ENCODE measurements at regions not wholly inside any gene's neighbourhood (a gene's known extent, or its start where the extent isn't known, plus 50 kb on each side); places are given as distances from the start of the nearest gene placed in this dataset.
"Not testable (repeated sequence)": the region's sequence is repeated elsewhere in the genome, so short reads cannot be mapped to it uniquely, and the experiment has no call there.

GRCh38 chr13:76314495-76314894 is 571.7 kb downstream of the KCTD12 start:
- H3K4me1 Mint-ChIP-seq (ENCODE audit: low read depth in 2 of 2): no peaks in the 10 kb centered on the region
- no peaks in the 10 kb centered on the region for H3K9me3 Mint-ChIP-seq
- H3K27ac Mint-ChIP-seq: no peak overlapping the region
- ATAC-seq (replicated peaks) (no peak), DNase-seq (no peak)
- H3K27me3 Mint-ChIP-seq: no peaks in the 10 kb centered on the region
- no peaks in the 10 kb centered on the region for H3K36me3 Mint-ChIP-seq (ENCODE audit: insufficient read depth)
- no peak overlapping the region for H3K4me3 Mint-ChIP-seq

- no peaks in the 10 kb centered on the region for H3K36me3 Mint-ChIP-seq (ENCODE audit: insufficient read depth)
- H3K4me3 Mint-ChIP-seq: no peak overlapping the region
- H3K27me3 Mint-ChIP-seq: no peaks in the 10 kb centered on the region
- no peaks in the 10 kb centered on the region for H3K9me3 Mint-ChIP-seq
- ATAC-seq (replicated peaks) (no peak), DNase-seq (no peak)
- H3K27ac Mint-ChIP-seq: no peak overlapping the region
- no peaks in the 10 kb centered on the region for H3K4me1 Mint-ChIP-seq (ENCODE audit: low read depth in 2 of 2)
Observed at GRCh38 chr13:76307142-76307541, 579.1 kb downstream of the KCTD12 start.

GRCh38 chr13:76300688-76301087 is 585.5 kb downstream of the KCTD12 start:
- H3K36me3 Mint-ChIP-seq (ENCODE audit: insufficient read depth): no peaks in the 10 kb centered on the region
- H3K4me1 Mint-ChIP-seq (ENCODE audit: low read depth in 2 of 2): no peaks in the 10 kb centered on the region
- H3K27ac Mint-ChIP-seq: no peak overlapping the region
- no peaks in the 10 kb centered on the region for H3K27me3 Mint-ChIP-seq
- H3K4me3 Mint-ChIP-seq: no peak overlapping the region
- H3K9me3 Mint-ChIP-seq: peaks cover 7 to 11% of the 10 kb centered on the region in 2 donors
- no peak for DNase-seq
- ATAC-seq (replicated peaks): no peak

- Mint-ChIP-seq H3K9me3 (peaks cover 9 to 11% of the 10 kb centered on the region in 2 donors), H3K27me3 (no peaks in the 10 kb centered on the region), H3K4me1 (ENCODE audit: low read depth in 2 of 2) (no peaks in the 10 kb centered on the region), H3K4me3 (no peak overlapping the region), H3K27ac (no peak overlapping the region), H3K36me3 (ENCODE audit: insufficient read depth) (no peaks in the 10 kb centered on the region)
- ATAC-seq (replicated peaks): no peak
- DNase-seq: no peak
Observed at GRCh38 chr13:76297331-76297730, 588.9 kb downstream of the KCTD12 start.

GRCh38 chr13:76296751-76297150 is 589.5 kb downstream of the KCTD12 start:
- Mint-ChIP-seq H3K9me3 (peaks cover 9 to 11% of the 10 kb centered on the region in 2 donors), H3K27me3 (no peaks in the 10 kb centered on the region), H3K27ac (no peak overlapping the region), H3K4me1 (ENCODE audit: low read depth in 2 of 2) (no peaks in the 10 kb centered on the region), H3K4me3 (no peak overlapping the region), H3K36me3 (ENCODE audit: insufficient read depth) (no peaks in the 10 kb centered on the region)
- no peak for ATAC-seq (replicated peaks)
- no peak for DNase-seq

GRCh38 chr13:76295020-76295419 is 591.2 kb downstream of the KCTD12 start:
- H3K27ac Mint-ChIP-seq; H3K4me3 Mint-ChIP-seq; DNase-seq; H3K27me3 Mint-ChIP-seq; H3K36me3 Mint-ChIP-seq (ENCODE audit: insufficient read depth); ATAC-seq (replicated peaks); H3K4me1 Mint-ChIP-seq (ENCODE audit: low read depth in 2 of 2): not testable (repeated sequence)
- H3K9me3 Mint-ChIP-seq: peaks cover 6 to 11% of the 10 kb centered on the region in 2 donors

GRCh38 chr13:76293751-76294150 is 592.5 kb downstream of the KCTD12 start:
- H3K4me3 Mint-ChIP-seq: no peak overlapping the region
- H3K9me3 Mint-ChIP-seq: peaks cover 6 to 11% of the 10 kb centered on the region in 2 donors
- ATAC-seq (replicated peaks) (no peak), DNase-seq (no peak)
- no peaks in the 10 kb centered on the region for H3K27me3 Mint-ChIP-seq
- no peak overlapping the region for H3K27ac Mint-ChIP-seq
- no peaks in the 10 kb centered on the region for H3K36me3 Mint-ChIP-seq (ENCODE audit: insufficient read depth)
- H3K4me1 Mint-ChIP-seq (ENCODE audit: low read depth in 2 of 2): no peaks in the 10 kb centered on the region

GRCh38 chr13:76293346-76293745 is 592.9 kb downstream of the KCTD12 start:
- ATAC-seq (replicated peaks): no peak

GRCh38 chr13:76292726-76293125 is 593.5 kb downstream of the KCTD12 start:
- H3K9me3 Mint-ChIP-seq: peaks cover 6 to 7% of the 10 kb centered on the region in 2 donors
- no peaks in the 10 kb centered on the region for H3K36me3 Mint-ChIP-seq (ENCODE audit: insufficient read depth)
- H3K27ac Mint-ChIP-seq: no peak overlapping the region
- H3K27me3 Mint-ChIP-seq: no peaks in the 10 kb centered on the region
- DNase-seq: no peak
- H3K4me1 Mint-ChIP-seq (ENCODE audit: low read depth in 2 of 2): no peaks in the 10 kb centered on the region
- H3K4me3 Mint-ChIP-seq: no peak overlapping the region
- no peak for ATAC-seq (replicated peaks)

More at GRCh38 chr13:76293346-76293745, 592.9 kb downstream of the KCTD12 start:
- Mint-ChIP-seq H3K36me3 (ENCODE audit: insufficient read depth) (no peaks in the 10 kb centered on the region), H3K4me3 (no peak overlapping the region), H3K4me1 (ENCODE audit: low read depth in 2 of 2) (no peaks in the 10 kb centered on the region), H3K27ac (no peak overlapping the region), H3K9me3 (peaks cover 6 to 11% of the 10 kb centered on the region in 2 donors), H3K27me3 (no peaks in the 10 kb centered on the region)
- no peak for DNase-seq

- Mint-ChIP-seq H3K4me1 (ENCODE audit: low read depth in 2 of 2) (no peaks in the 10 kb centered on the region), H3K36me3 (ENCODE audit: insufficient read depth) (no peaks in the 10 kb centered on the region), H3K27me3 (no peaks in the 10 kb centered on the region), H3K4me3 (no peak overlapping the region), H3K27ac (no peak overlapping the region), H3K9me3 (peaks cover under 1 to 2% of the 10 kb centered on the region in 2 donors)
- ATAC-seq (replicated peaks) (no peak), DNase-seq (no peak)
Observed at GRCh38 chr13:76292031-76292430, 594.2 kb downstream of the KCTD12 start.

- H3K9me3 Mint-ChIP-seq: peaks cover 0 to 4% of the 10 kb centered on the region in 2 donors
- H3K4me3 Mint-ChIP-seq: no peak overlapping the region
- no peaks in the 10 kb centered on the region for H3K4me1 Mint-ChIP-seq (ENCODE audit: low read depth in 2 of 2)
- DNase-seq: no peak
- H3K36me3 Mint-ChIP-seq (ENCODE audit: insufficient read depth): no peaks in the 10 kb centered on the region
- no peak overlapping the region for H3K27ac Mint-ChIP-seq
- ATAC-seq (replicated peaks): no peak
- H3K27me3 Mint-ChIP-seq: no peaks in the 10 kb centered on the region
Observed at GRCh38 chr13:76289558-76289957, 596.6 kb downstream of the KCTD12 start.

- Mint-ChIP-seq H3K27me3 (no peaks in the 10 kb centered on the region), H3K36me3 (ENCODE audit: insufficient read depth) (no peaks in the 10 kb centered on the region), H3K4me3 (no peak overlapping the region), H3K4me1 (ENCODE audit: low read depth in 2 of 2) (no peaks in the 10 kb centered on the region), H3K27ac (no peak overlapping the region), H3K9me3 (peaks cover 0 to 3% of the 10 kb centered on the region in 2 donors)
- ATAC-seq (replicated peaks): no peak
- no peak for DNase-seq
Observed at GRCh38 chr13:76286178-76286577, 600.0 kb downstream of the KCTD12 start.

GRCh38 chr13:76285463-76285862 is 600.7 kb downstream of the KCTD12 start:
- no peaks in the 10 kb centered on the region for H3K4me1 Mint-ChIP-seq (ENCODE audit: low read depth in 2 of 2)
- H3K27me3 Mint-ChIP-seq: no peaks in the 10 kb centered on the region
- H3K4me3 Mint-ChIP-seq: no peak overlapping the region
- no peaks in the 10 kb centered on the region for H3K36me3 Mint-ChIP-seq (ENCODE audit: insufficient read depth)
- peaks cover 0 to 3% of the 10 kb centered on the region in 2 donors for H3K9me3 Mint-ChIP-seq
- H3K27ac Mint-ChIP-seq: no peak overlapping the region
- DNase-seq: no peak
- no peak for ATAC-seq (replicated peaks)

- not testable (repeated sequence) for H3K27me3 Mint-ChIP-seq; H3K9me3 Mint-ChIP-seq; DNase-seq; H3K4me3 Mint-ChIP-seq; H3K4me1 Mint-ChIP-seq (ENCODE audit: low read depth in 2 of 2); H3K27ac Mint-ChIP-seq; ATAC-seq (replicated peaks); H3K36me3 Mint-ChIP-seq (ENCODE audit: insufficient read depth)
Observed at GRCh38 chr13:76279766-76280165, 606.4 kb downstream of the KCTD12 start.

- H3K27ac Mint-ChIP-seq: no peak overlapping the region
- no peak for ATAC-seq (replicated peaks)
- no peak for DNase-seq
- no peaks in the 10 kb centered on the region for H3K36me3 Mint-ChIP-seq (ENCODE audit: insufficient read depth)
- H3K4me1 Mint-ChIP-seq (ENCODE audit: low read depth in 2 of 2): no peaks in the 10 kb centered on the region
- peaks cover 0 to 6% of the 10 kb centered on the region in 2 donors for H3K9me3 Mint-ChIP-seq
- H3K4me3 Mint-ChIP-seq: no peak overlapping the region
- H3K27me3 Mint-ChIP-seq: peaks cover 0 to 6% of the 10 kb centered on the region in 2 donors
Observed at GRCh38 chr13:76271728-76272232, 614.4 kb downstream of the KCTD12 start.

All from effector memory CD8-positive, alpha-beta T cell (primary cell).